GM12878 (cell line): ENCODE measurements at regions not wholly inside any gene's neighbourhood (a gene's known extent, or its start where the extent isn't known, plus 50 kb on each side); places are given as distances from the start of the nearest gene placed in this dataset.
A peak's percentile ranks its signal among the peaks of the same experiment; 100 is the strongest.

Source experiments
- BACH1 ChIP-seq: fragments of 450-650 bp; IDR thresholded peaks from 2 replicates; pipeline ENCODE4 v1.6.1; 2017; ENCODE audit warnings: mild to moderate bottlenecking, borderline replicate concordance
- BCL3 ChIP-seq: IDR thresholded peaks from 2 replicates; pipeline ENCODE4 v1.6.1; 2011; ENCODE audit warnings: borderline replicate concordance, low read depth, mild to moderate bottlenecking, moderate library complexity, low read length; ENCODE audit not compliant: insufficient read depth, poor library complexity, severe bottlenecking
- CBX3 ChIP-seq: fragments of 200-600 bp; sonication (generic); IDR thresholded peaks from 2 replicates; pipeline ENCODE4 v1.6.1; 2016; ENCODE audit warnings: low read depth, borderline replicate concordance
- CREB1 ChIP-seq: IDR thresholded peaks from 2 replicates; pipeline ENCODE4 v1.6.1; 2012; ENCODE audit warnings: low read depth, mild to moderate bottlenecking, inconsistent platforms
- CTCF ChIP-seq, 3 experiments: IDR thresholded peaks in 2 of 3; conservative IDR thresholded peaks in 1 of 3; 2 replicates each; pipeline ENCODE4 v1.5.1; 2011; ENCODE audit warnings: low read depth in 3 of 3, low read length in 3 of 3, mild to moderate bottlenecking in 3 of 3, control low read depth in 2 of 3, moderate library complexity in 2 of 3, inconsistent platforms in 1 of 3, mixed read lengths in 1 of 3; ENCODE audit not compliant: control insufficient read depth in 2 of 3, insufficient read depth in 1 of 3; ENCODE audit errors: extremely low read depth in 1 of 3
- E2F4 ChIP-seq: IDR thresholded peaks from 2 replicates; pipeline ENCODE4 v1.6.1; 2012; ENCODE audit warnings: low read depth, low read length, improper control_type of control experiment
- EED ChIP-seq: sonication (generic); IDR thresholded peaks from 2 replicates; pipeline ENCODE4 v1.6.1; 2016; ENCODE audit warnings: antibody characterized with exemption, low read depth
- EP300 ChIP-seq, 2 experiments: fragments of 150-350 bp in 1 of 2; IDR thresholded peaks; 2 replicates each; pipeline ENCODE4 v1.6.1; 2011 to 2012; ENCODE audit warnings: low read depth in 2 of 2, low read length in 2 of 2, borderline replicate concordance in 1 of 2, improper control_type of control experiment in 1 of 2, inconsistent platforms in 1 of 2; ENCODE audit not compliant: control insufficient read depth in 1 of 2
- EZH2 ChIP-seq: IDR thresholded peaks from 2 replicates; pipeline ENCODE4 v1.6.1; 2012; ENCODE audit warnings: low read depth, mild to moderate bottlenecking, control low read depth, inconsistent platforms, low read length, borderline replicate concordance; ENCODE audit not compliant: control insufficient read depth
- IRF4 ChIP-seq: IDR thresholded peaks from 2 replicates; pipeline ENCODE4 v1.6.1; 2011; ENCODE audit warnings: low read depth, low read length
- JUNB ChIP-seq: IDR thresholded peaks from 2 replicates; pipeline ENCODE4 v1.6.1; 2016; ENCODE audit warnings: antibody characterized with exemption, mild to moderate bottlenecking
- MXI1 ChIP-seq: fragments of 150-350 bp; IDR thresholded peaks from 2 replicates; pipeline ENCODE4 v1.6.1; 2011; ENCODE audit warnings: low read depth, mild to moderate bottlenecking, inconsistent platforms, low read length, improper control_type of control experiment
- NFIC ChIP-seq: IDR thresholded peaks from 2 replicates; pipeline ENCODE4 v1.6.1; 2012; ENCODE audit warnings: low read depth, mild to moderate bottlenecking, inconsistent platforms, low read length, moderate library complexity
- PBX3 ChIP-seq: IDR thresholded peaks from 2 replicates; pipeline ENCODE4 v1.6.1; 2011; ENCODE audit warnings: mild to moderate bottlenecking, low read depth, low read length, moderate library complexity; ENCODE audit not compliant: insufficient replicate concordance
- RCOR1 ChIP-seq: conservative IDR thresholded peaks from 2 replicates; pipeline ENCODE4 v1.6.1; 2012; ENCODE audit warnings: low read depth, low read length, improper control_type of control experiment
- SIN3A ChIP-seq: IDR thresholded peaks from 2 replicates; pipeline ENCODE4 v1.6.1; 2012; ENCODE audit warnings: low read depth, low read length, improper control_type of control experiment
- STAT1 ChIP-seq: fragments of 450-650 bp; conservative IDR thresholded peaks from 2 replicates; pipeline ENCODE4 v1.6.1; 2014; ENCODE audit warnings: antibody characterized with exemption, mild to moderate bottlenecking
- SUZ12 ChIP-seq: fragments of 200-600 bp; sonication (generic); IDR thresholded peaks from one replicate; pipeline ENCODE4 v1.6.1; 2018; ENCODE audit warnings: antibody characterized with exemption, mild to moderate bottlenecking; ENCODE audit not compliant: unreplicated experiment
- TBL1XR1 ChIP-seq: IDR thresholded peaks from 2 replicates; pipeline ENCODE4 v1.6.1; 2012; ENCODE audit warnings: low read depth, low read length, improper control_type of control experiment
- TCF12 ChIP-seq: IDR thresholded peaks from 2 replicates; pipeline ENCODE4 v1.6.1; 2011; ENCODE audit warnings: low read depth, mild to moderate bottlenecking, low read length
- ZBTB11 ChIP-seq: fragments of 450-650 bp; formaldehyde crosslinking; IDR thresholded peaks from 2 replicates; pipeline ENCODE4 v1.5.0; 2022; ENCODE audit warnings: mild to moderate bottlenecking, missing genetic modification characterization
- ZSCAN29 ChIP-seq: fragments of 450-650 bp; IDR thresholded peaks from 2 replicates; pipeline ENCODE4 v1.6.1; 2017; ENCODE audit warnings: mild to moderate bottlenecking, moderate library complexity

GRCh38 chr21:25191141-25191540 is 416.1 kb downstream of the MRPL39 start (continued):
- TF ChIP-seq BCL3 = peak; percentile 79
- no peak for TF ChIP-seq CTCF (IDR thresholded peaks at IDR 0.05 in 2 of 3, conservative IDR thresholded peaks at IDR 0.05 in 1 of 3; ENCODE audit: control insufficient read depth in 2 of 3, extremely low read depth in 1 of 3, insufficient read depth in 1 of 3, low read depth in 3 of 3, low read length in 3 of 3)
- no peak for TF ChIP-seq PBX3
- TF ChIP-seq RCOR1 = no peak
- TF ChIP-seq JUNB = peak; percentile 98
- no peak for TF ChIP-seq TCF12
- no peak for TF ChIP-seq EZH2
- no peak for TF ChIP-seq EED
- no peak for TF ChIP-seq SUZ12
- peak; percentile 92 for TF ChIP-seq NFIC
- no peak for TF ChIP-seq TBL1XR1
- peak; percentile 80; the same call in 1 of the 2 replicates for TF ChIP-seq IRF4
- no peak for TF ChIP-seq MXI1
- TF ChIP-seq STAT1 = no peak
- no peak for TF ChIP-seq E2F4
- TF ChIP-seq EP300 (IDR thresholded peaks at IDR 0.05; ENCODE audit: borderline replicate concordance in 1 of 2, control insufficient read depth in 1 of 2, low read depth in 2 of 2, low read length in 2 of 2) = peak in 1 of 2 experiments; percentile 31; a peak in 1 of 4 replicates
- TF ChIP-seq BACH1 = no peak
- TF ChIP-seq SIN3A = no peak
- no peak for TF ChIP-seq CBX3
- TF ChIP-seq ZBTB11 = no peak
- TF ChIP-seq CREB1 = no peak
- TF ChIP-seq ZSCAN29 = no peak
